ENCODE measurements at regions not wholly inside any gene's neighbourhood (a gene's known extent, or its start where the extent isn't known, plus 50 kb on each side); places are given as distances from the start of the nearest gene placed in this dataset.

GRCh38 chr5:34534523-34535103 is 121.5 kb upstream of the RAI14 start:
- Histone ChIP-seq H3K4me1 (ENCODE audit: control insufficient read depth, insufficient read depth, low read length, unreplicated experiment) (peaks cover 38% of the 10 kb centered on the region), H3K27ac (ENCODE audit: low read depth, low read length) (peak overlapping the region; percentile 98)

GRCh38 chr5:34535433-34535832 is 120.7 kb upstream of the RAI14 start:
- no peak overlapping the region for H3K4me3 ChIP-seq (ENCODE audit: low read depth, low read length)
- H3K4me1 ChIP-seq (ENCODE audit: control insufficient read depth, insufficient read depth, low read length, unreplicated experiment) = peaks cover 38% of the 10 kb centered on the region
- no peaks in the 10 kb centered on the region for H3K27me3 ChIP-seq (ENCODE audit: insufficient read depth, low read length)
- H3K36me3 ChIP-seq (ENCODE audit: insufficient read depth, low read length) = no peaks in the 10 kb centered on the region
- peak overlapping the region; percentile 98 for H3K27ac ChIP-seq (ENCODE audit: low read depth, low read length)
- H3K79me2 ChIP-seq (ENCODE audit: control insufficient read depth, insufficient read depth, low read length, unreplicated experiment) = no peaks in the 10 kb centered on the region
- peak overlapping the region; percentile 59 for H2AFZ ChIP-seq (ENCODE audit: low read length, unreplicated experiment)

More at GRCh38 chr5:34534523-34535103, 121.5 kb upstream of the RAI14 start:
- Histone ChIP-seq H3K79me2 (ENCODE audit: control insufficient read depth, insufficient read depth, low read length, unreplicated experiment) (no peaks in the 10 kb centered on the region), H3K4me3 (ENCODE audit: low read depth, low read length) (peak overlapping the region; percentile 25; the same call in 1 of the 2 replicates), H3K36me3 (ENCODE audit: insufficient read depth, low read length) (no peaks in the 10 kb centered on the region), H3K27me3 (ENCODE audit: insufficient read depth, low read length) (no peaks in the 10 kb centered on the region), H2AFZ (ENCODE audit: low read length, unreplicated experiment) (peak overlapping the region; percentile 89)

- H3K36me3 ChIP-seq (ENCODE audit: insufficient read depth, low read length) = no peaks in the 10 kb centered on the region
- H3K4me1 ChIP-seq (ENCODE audit: control insufficient read depth, insufficient read depth, low read length, unreplicated experiment) = peaks cover 38% of the 10 kb centered on the region
- no peaks in the 10 kb centered on the region for H3K79me2 ChIP-seq (ENCODE audit: control insufficient read depth, insufficient read depth, low read length, unreplicated experiment)
- peak overlapping the region; percentile 59 for H2AFZ ChIP-seq (ENCODE audit: low read length, unreplicated experiment)
- H3K4me3 ChIP-seq (ENCODE audit: low read depth, low read length) = no peak overlapping the region
- no peaks in the 10 kb centered on the region for H3K27me3 ChIP-seq (ENCODE audit: insufficient read depth, low read length)
- H3K27ac ChIP-seq (ENCODE audit: low read depth, low read length) = peak overlapping the region; percentile 98
Measured at GRCh38 chr5:34535944-34536623, 120.0 kb upstream of the RAI14 start.

GRCh38 chr5:34536699-34537098 is 119.4 kb upstream of the RAI14 start:
- Histone ChIP-seq H3K36me3 (ENCODE audit: insufficient read depth, low read length) (no peaks in the 10 kb centered on the region), H2AFZ (ENCODE audit: low read length, unreplicated experiment) (peak overlapping the region; percentile 32), H3K79me2 (ENCODE audit: control insufficient read depth, insufficient read depth, low read length, unreplicated experiment) (no peaks in the 10 kb centered on the region), H3K27ac (ENCODE audit: low read depth, low read length) (no peak overlapping the region), H3K27me3 (ENCODE audit: insufficient read depth, low read length) (no peaks in the 10 kb centered on the region), H3K4me1 (ENCODE audit: control insufficient read depth, insufficient read depth, low read length, unreplicated experiment) (peaks cover 38% of the 10 kb centered on the region), H3K4me3 (ENCODE audit: low read depth, low read length) (no peak overlapping the region)

GRCh38 chr5:34538026-34538672 is 118.0 kb upstream of the RAI14 start:
- Histone ChIP-seq H3K36me3 (ENCODE audit: insufficient read depth, low read length) (no peaks in the 10 kb centered on the region), H3K4me3 (ENCODE audit: low read depth, low read length) (no peak overlapping the region), H3K27me3 (ENCODE audit: insufficient read depth, low read length) (no peaks in the 10 kb centered on the region), H2AFZ (ENCODE audit: low read length, unreplicated experiment) (no peak overlapping the region), H3K79me2 (ENCODE audit: control insufficient read depth, insufficient read depth, low read length, unreplicated experiment) (no peaks in the 10 kb centered on the region), H3K27ac (ENCODE audit: low read depth, low read length) (no peak overlapping the region), H3K4me1 (ENCODE audit: control insufficient read depth, insufficient read depth, low read length, unreplicated experiment) (peaks cover 36% of the 10 kb centered on the region)

GRCh38 chr5:34539183-34539582 is 116.9 kb upstream of the RAI14 start:
- Histone ChIP-seq H3K4me1 (ENCODE audit: control insufficient read depth, insufficient read depth, low read length, unreplicated experiment) (peaks cover 26% of the 10 kb centered on the region), H2AFZ (ENCODE audit: low read length, unreplicated experiment) (no peak overlapping the region), H3K36me3 (ENCODE audit: insufficient read depth, low read length) (no peaks in the 10 kb centered on the region)

GRCh38 chr5:34541067-34541466 is 115.1 kb upstream of the RAI14 start:
- Histone ChIP-seq H2AFZ (ENCODE audit: low read length, unreplicated experiment) (no peak overlapping the region), H3K4me3 (ENCODE audit: low read depth, low read length) (no peak overlapping the region), H3K27ac (ENCODE audit: low read depth, low read length) (no peak overlapping the region), H3K4me1 (ENCODE audit: control insufficient read depth, insufficient read depth, low read length, unreplicated experiment) (peaks cover 7% of the 10 kb centered on the region), H3K36me3 (ENCODE audit: insufficient read depth, low read length) (no peaks in the 10 kb centered on the region), H3K27me3 (ENCODE audit: insufficient read depth, low read length) (no peaks in the 10 kb centered on the region), H3K79me2 (ENCODE audit: control insufficient read depth, insufficient read depth, low read length, unreplicated experiment) (no peaks in the 10 kb centered on the region)

More at GRCh38 chr5:34539183-34539582, 116.9 kb upstream of the RAI14 start:
- Histone ChIP-seq H3K79me2 (ENCODE audit: control insufficient read depth, insufficient read depth, low read length, unreplicated experiment) (no peaks in the 10 kb centered on the region), H3K27ac (ENCODE audit: low read depth, low read length) (no peak overlapping the region), H3K4me3 (ENCODE audit: low read depth, low read length) (no peak overlapping the region), H3K27me3 (ENCODE audit: insufficient read depth, low read length) (no peaks in the 10 kb centered on the region)

- no peak overlapping the region for H2AFZ ChIP-seq (ENCODE audit: low read length, unreplicated experiment)
- H3K79me2 ChIP-seq (ENCODE audit: control insufficient read depth, insufficient read depth, low read length, unreplicated experiment) = no peaks in the 10 kb centered on the region
Measured at GRCh38 chr5:34542818-34543217, 113.3 kb upstream of the RAI14 start.

GRCh38 chr5:34543687-34544086 is 112.4 kb upstream of the RAI14 start:
- no peak overlapping the region for H2AFZ ChIP-seq (ENCODE audit: low read length, unreplicated experiment)
- H3K4me1 ChIP-seq (ENCODE audit: control insufficient read depth, insufficient read depth, low read length, unreplicated experiment) = no peaks in the 10 kb centered on the region
- H3K79me2 ChIP-seq (ENCODE audit: control insufficient read depth, insufficient read depth, low read length, unreplicated experiment) = no peaks in the 10 kb centered on the region
- H3K4me3 ChIP-seq (ENCODE audit: low read depth, low read length) = no peak overlapping the region
- H3K36me3 ChIP-seq (ENCODE audit: insufficient read depth, low read length) = no peaks in the 10 kb centered on the region
- H3K27me3 ChIP-seq (ENCODE audit: insufficient read depth, low read length) = no peaks in the 10 kb centered on the region
- H3K27ac ChIP-seq (ENCODE audit: low read depth, low read length) = no peak overlapping the region

More at GRCh38 chr5:34542818-34543217, 113.3 kb upstream of the RAI14 start:
- Histone ChIP-seq H3K27ac (ENCODE audit: low read depth, low read length) (no peak overlapping the region), H3K36me3 (ENCODE audit: insufficient read depth, low read length) (no peaks in the 10 kb centered on the region), H3K27me3 (ENCODE audit: insufficient read depth, low read length) (no peaks in the 10 kb centered on the region), H3K4me3 (ENCODE audit: low read depth, low read length) (no peak overlapping the region), H3K4me1 (ENCODE audit: control insufficient read depth, insufficient read depth, low read length, unreplicated experiment) (no peaks in the 10 kb centered on the region)

GRCh38 chr5:34544403-34544802 is 111.7 kb upstream of the RAI14 start:
- Histone ChIP-seq H3K79me2 (ENCODE audit: control insufficient read depth, insufficient read depth, low read length, unreplicated experiment) (no peaks in the 10 kb centered on the region), H3K36me3 (ENCODE audit: insufficient read depth, low read length) (no peaks in the 10 kb centered on the region)

GRCh38 chr5:34545164-34545563 is 111.0 kb upstream of the RAI14 start:
- no peak overlapping the region for H2AFZ ChIP-seq (ENCODE audit: low read length, unreplicated experiment)
- no peak overlapping the region for H3K4me3 ChIP-seq (ENCODE audit: low read depth, low read length)
- no peaks in the 10 kb centered on the region for H3K27me3 ChIP-seq (ENCODE audit: insufficient read depth, low read length)
- no peaks in the 10 kb centered on the region for H3K4me1 ChIP-seq (ENCODE audit: control insufficient read depth, insufficient read depth, low read length, unreplicated experiment)
- H3K79me2 ChIP-seq (ENCODE audit: control insufficient read depth, insufficient read depth, low read length, unreplicated experiment) = no peaks in the 10 kb centered on the region
- H3K27ac ChIP-seq (ENCODE audit: low read depth, low read length) = no peak overlapping the region
- no peaks in the 10 kb centered on the region for H3K36me3 ChIP-seq (ENCODE audit: insufficient read depth, low read length)

More at GRCh38 chr5:34544403-34544802, 111.7 kb upstream of the RAI14 start:
- Histone ChIP-seq H3K4me3 (ENCODE audit: low read depth, low read length) (no peak overlapping the region), H3K27me3 (ENCODE audit: insufficient read depth, low read length) (no peaks in the 10 kb centered on the region), H3K4me1 (ENCODE audit: control insufficient read depth, insufficient read depth, low read length, unreplicated experiment) (no peaks in the 10 kb centered on the region), H3K27ac (ENCODE audit: low read depth, low read length) (no peak overlapping the region), H2AFZ (ENCODE audit: low read length, unreplicated experiment) (no peak overlapping the region)

All from ACC112 (cell line).